ENCODE measurements at regions not wholly inside any gene's neighbourhood (a gene's known extent, or its start where the extent isn't known, plus 50 kb on each side); places are given as distances from the start of the nearest gene placed in this dataset.

DNA sequence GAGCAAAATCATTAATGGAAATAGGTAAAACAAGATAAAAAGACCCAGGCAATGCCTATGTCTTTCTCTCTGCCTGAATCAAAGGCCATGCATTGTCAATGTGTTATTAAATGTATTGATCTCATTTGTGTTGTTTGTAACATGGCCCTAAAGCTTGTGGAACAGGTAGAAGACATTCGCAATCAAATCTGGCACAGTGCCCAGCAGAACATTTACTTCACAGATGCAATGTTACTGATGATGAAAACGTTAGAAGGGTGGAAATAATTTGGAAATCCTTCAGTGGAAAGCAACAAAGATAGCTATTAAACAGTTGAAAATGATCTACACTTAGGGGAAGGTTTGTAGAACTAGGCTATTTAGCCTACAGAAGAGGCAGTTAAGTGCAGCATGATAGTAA lies 368.2 kb downstream of the EPHA4 start:
- no peak for TF ChIP-seq CTCF (IDR thresholded peaks at IDR 0.05)
- Histone ChIP-seq H3K9me3 (no peaks in the 10 kb centered on the region), H3K4me3 (no peak overlapping the region), H3K27ac (no peak overlapping the region), H3K27me3 (no peaks in the 10 kb centered on the region), H3K36me3 (no peaks in the 10 kb centered on the region), H3K4me1 (no peaks in the 10 kb centered on the region)
- ATAC-seq, result no peak
- intact Hi-C loops (cut with DNase I), result no loop called here
- DNase-seq, result no peak

DNA sequence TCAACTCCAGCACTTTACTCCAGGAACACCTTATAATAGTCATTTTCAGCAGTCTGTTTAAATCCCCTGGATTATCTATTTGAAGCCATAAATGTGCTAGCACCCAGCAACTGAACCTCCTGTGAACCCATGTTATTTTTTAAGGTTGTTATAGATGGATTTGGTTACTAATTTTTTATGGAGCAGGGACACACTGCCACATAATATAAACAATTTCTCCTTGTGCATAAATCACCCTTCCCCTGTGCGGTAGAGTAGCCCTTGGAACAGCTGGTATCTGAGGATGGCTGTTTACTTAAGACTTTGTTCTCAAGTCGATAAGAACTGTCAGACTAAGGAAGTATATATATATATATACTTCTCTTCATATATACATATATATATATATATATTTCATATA lies 367.4 kb downstream of the EPHA4 start:
- TF ChIP-seq CTCF (IDR thresholded peaks at IDR 0.05), result no peak
- Histone ChIP-seq H3K4me1 (no peaks in the 10 kb centered on the region), H3K36me3 (no peaks in the 10 kb centered on the region), H3K27me3 (no peaks in the 10 kb centered on the region), H3K9me3 (no peaks in the 10 kb centered on the region), H3K27ac (no peak overlapping the region), H3K4me3 (no peak overlapping the region)
- intact Hi-C loops (cut with DNase I), result no loop called here
- DNase-seq (no peak), ATAC-seq (no peak)

DNA sequence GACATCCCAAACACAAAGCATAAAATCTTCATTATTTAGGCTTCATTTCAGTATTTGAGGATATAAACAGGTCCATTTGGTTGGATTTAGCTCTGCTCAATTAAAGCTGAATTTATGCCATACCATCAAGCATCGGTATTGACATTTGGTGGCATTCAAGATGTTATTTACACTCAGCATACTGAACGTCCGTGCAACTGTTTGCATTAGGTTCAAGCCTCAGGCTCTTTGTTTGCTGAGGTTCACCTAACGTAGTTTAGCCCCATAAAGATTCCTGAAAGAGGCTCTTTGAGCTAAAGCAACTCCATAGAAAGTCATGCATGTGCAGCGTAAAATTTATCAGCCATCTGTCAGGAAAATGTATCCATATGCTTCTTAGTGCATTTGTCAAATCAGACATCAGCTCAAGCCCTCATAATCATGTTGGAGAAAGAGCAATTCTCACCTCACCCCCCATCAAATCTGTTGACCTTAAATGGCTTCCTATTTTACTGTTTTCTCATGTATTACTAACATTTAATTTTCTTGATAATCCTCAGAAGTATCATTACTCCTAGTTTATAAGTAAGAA lies 366.9 kb downstream of the EPHA4 start:
- intact Hi-C loops (cut with DNase I), result no loop called here
- H3K4me3 ChIP-seq, result no peak overlapping the region
- H3K27me3 ChIP-seq, result no peaks in the 10 kb centered on the region
- H3K36me3 ChIP-seq, result no peaks in the 10 kb centered on the region
- ATAC-seq (no peak), DNase-seq (no peak)
- no peaks in the 10 kb centered on the region for H3K4me1 ChIP-seq
- no peak for TF ChIP-seq CTCF (IDR thresholded peaks at IDR 0.05)
- H3K9me3 ChIP-seq, result no peaks in the 10 kb centered on the region
- H3K27ac ChIP-seq, result no peak overlapping the region

GRCh38 chr2:221210686-221211085 lies 361.4 kb downstream of the EPHA4 start:
- Histone ChIP-seq H3K4me1 (no peaks in the 10 kb centered on the region), H3K4me3 (no peak overlapping the region), H3K36me3 (no peaks in the 10 kb centered on the region), H3K9me3 (no peaks in the 10 kb centered on the region), H3K27me3 (no peaks in the 10 kb centered on the region), H3K27ac (no peak overlapping the region)
- no peak for DNase-seq
- intact Hi-C loops (cut with DNase I), result no loop called here
- ATAC-seq, result no peak
- TF ChIP-seq CTCF (IDR thresholded peaks at IDR 0.05), result no peak

DNA sequence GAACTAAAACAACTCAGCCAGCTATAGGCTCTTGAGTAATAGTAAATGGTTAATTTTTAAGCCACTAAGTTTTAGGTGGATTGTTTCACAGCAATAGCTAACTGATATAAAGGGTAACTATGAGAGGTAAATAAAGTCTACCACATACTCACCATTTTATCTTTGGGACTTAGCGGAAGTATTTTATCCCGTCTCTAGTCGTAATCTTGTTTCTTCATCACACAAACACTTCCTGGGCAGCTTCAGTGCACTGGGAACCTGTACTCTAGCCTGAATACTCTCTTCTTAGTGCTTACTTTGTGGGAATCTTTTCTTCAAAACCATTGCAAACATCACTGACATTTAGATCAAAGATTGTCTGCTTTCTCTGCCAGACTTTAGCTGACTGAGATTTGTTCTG lies 360.5 kb downstream of the EPHA4 start:
- no peak for TF ChIP-seq CTCF (IDR thresholded peaks at IDR 0.05)
- Histone ChIP-seq H3K27me3 (no peaks in the 10 kb centered on the region), H3K36me3 (no peaks in the 10 kb centered on the region), H3K4me3 (no peak overlapping the region), H3K27ac (no peak overlapping the region), H3K4me1 (no peaks in the 10 kb centered on the region), H3K9me3 (no peaks in the 10 kb centered on the region)
- ATAC-seq (no peak), DNase-seq (no peak)
- intact Hi-C loops (cut with DNase I), result no loop called here

GRCh38 chr2:221212105-221212504 lies 360.0 kb downstream of the EPHA4 start:
- Histone ChIP-seq H3K27me3 (no peaks in the 10 kb centered on the region), H3K9me3 (no peaks in the 10 kb centered on the region), H3K36me3 (no peaks in the 10 kb centered on the region), H3K4me1 (no peaks in the 10 kb centered on the region), H3K27ac (no peak overlapping the region), H3K4me3 (no peak overlapping the region)
- intact Hi-C loops (cut with DNase I), result no loop called here
- no peak for TF ChIP-seq CTCF (IDR thresholded peaks at IDR 0.05)
- no peak for ATAC-seq
- no peak for DNase-seq

Measured in upper lobe of right lung (tissue), 1 donor.